Cardiac fibroblast (primary cell): ENCODE measurements at regions not wholly inside any gene's neighbourhood (a gene's known extent, or its start where the extent isn't known, plus 50 kb on each side); places are given as distances from the start of the nearest gene placed in this dataset.

ENCODE experiments used
- DNase-seq, 2 donors: peaks; one replicate each; pipeline versions ENCODE4 v3.0.0 to v3.0.0-alpha.2; 2010; ENCODE audit warnings: low read depth in 2 of 2
- H3K4me3 ChIP-seq, 2 donors: replicated peaks in 1 of 2; 1 replicate in 1 of 2; 2 replicates in 1 of 2; pipeline ENCODE4 v1.5.1; 2011; ENCODE audit warnings: low read depth in 2 of 2, low read length in 2 of 2, mild to moderate bottlenecking in 2 of 2, moderate library complexity in 1 of 2
- CTCF ChIP-seq: IDR thresholded peaks from one replicate; pipeline ENCODE4 v1.5.1; 2011; ENCODE audit warnings: low read depth, mild to moderate bottlenecking, low read length, inconsistent platforms

- H3K4me3 ChIP-seq: no peak overlapping the region
- no peak for DNase-seq
- no peak for TF ChIP-seq CTCF
These were observed 144.9 kb upstream of the TPM1 start for GRCh38 chr15:62897634-62898033.

- TF ChIP-seq CTCF: no peak
- DNase-seq: peak in 1 of 2 donors; percentile 38
These were observed 143.5 kb upstream of the TPM1 start for GRCh38 chr15:62899090-62899493.

GRCh38 chr15:62900071-62900802 lies 142.3 kb upstream of the TPM1 start:
- no peak for TF ChIP-seq CTCF

More at GRCh38 chr15:62899090-62899493, 143.5 kb upstream of the TPM1 start:
- no peak overlapping the region for H3K4me3 ChIP-seq

GRCh38 chr15:62901087-62901486 lies 141.5 kb upstream of the TPM1 start:
- TF ChIP-seq CTCF: no peak
- no peak for DNase-seq

More at GRCh38 chr15:62900071-62900802, 142.3 kb upstream of the TPM1 start:
- peak in 1 of 2 donors; percentile 65 for DNase-seq
- no peak overlapping the region for H3K4me3 ChIP-seq

GRCh38 chr15:62901909-62902546 lies 140.5 kb upstream of the TPM1 start:
- TF ChIP-seq CTCF: no peak
- no peak overlapping the region for H3K4me3 ChIP-seq
- no peak for DNase-seq

More at GRCh38 chr15:62901087-62901486, 141.5 kb upstream of the TPM1 start:
- no peak overlapping the region for H3K4me3 ChIP-seq

- no peak for TF ChIP-seq CTCF
- no peak overlapping the region for H3K4me3 ChIP-seq
- DNase-seq: no peak
These were observed 139.7 kb upstream of the TPM1 start for GRCh38 chr15:62902821-62903220.

- H3K4me3 ChIP-seq: no peak overlapping the region
- no peak for DNase-seq
- no peak for TF ChIP-seq CTCF
These were observed 139.1 kb upstream of the TPM1 start for GRCh38 chr15:62903437-62903836.
